Panc1 (cell line): ENCODE measurements at regions not wholly inside any gene's neighbourhood (a gene's known extent, or its start where the extent isn't known, plus 50 kb on each side); places are given as distances from the start of the nearest gene placed in this dataset.

ENCODE experiments used
- ATAC-seq: fragments of 200-7000 bp; cut with Tn5 transposase; 2 replicates; pipeline ENCODE4 v1.9.1; 2020; ENCODE audit warnings: mild to moderate bottlenecking, moderate library complexity
- BruUV-seq: library from RNA; stranded (reverse); fragments of 400-500 nt; replicated peaks from 2 replicates; lab custom pipeline; 2021; lab: Mats Ljungman, UMichigan
- CTCF ChIA-PET: fragments of 300-600 bp; sonication (Branson Sonifier 250); formaldehyde crosslinking; loops from one replicate; lab custom pipeline; 2022; ENCODE audit warnings: antibody characterized with exemption; lab: Charles Lee
- POLR2A ChIA-PET: fragments of 300-600 bp; sonication (Branson Sonifier 250); formaldehyde crosslinking; loops from one replicate; lab custom pipeline; 2022; ENCODE audit warnings: antibody characterized with exemption; lab: Charles Lee
- DNase-seq: peaks from one replicate; pipeline ENCODE4 v3.0.0-alpha.2; 2010; ENCODE audit warnings: low read depth, low spot score
- H3K27ac ChIP-seq: 2 replicates; pipeline ENCODE4 v1.5.1; 2011; ENCODE audit warnings: mild to moderate bottlenecking, low read length, inconsistent platforms
- H3K27me3 ChIP-seq: fragments of 200-500 bp; sonication (Bioruptor generic); 2 replicates; pipeline ENCODE4 v1.6.0; 2014; ENCODE audit warnings: low read length, inconsistent platforms; ENCODE audit not compliant: control insufficient read depth, insufficient read depth
- H3K36me3 ChIP-seq: fragments of 200-500 bp; sonication (Bioruptor generic); 2 replicates; pipeline ENCODE4 v1.5.1; 2014; ENCODE audit warnings: inconsistent platforms, mild to moderate bottlenecking, low read length, moderate library complexity; ENCODE audit not compliant: control insufficient read depth, insufficient read depth
- H3K4me1 ChIP-seq: 2 replicates; pipeline ENCODE4 v1.5.1; 2011; ENCODE audit warnings: inconsistent platforms, mild to moderate bottlenecking, low read length, moderate library complexity; ENCODE audit not compliant: control insufficient read depth, insufficient read depth
- H3K4me3 ChIP-seq, 2 experiments: 2 replicates each; pipeline ENCODE4 v1.5.1; 2011 to 2012; ENCODE audit warnings: low read depth in 2 of 2, low read length in 2 of 2, mild to moderate bottlenecking in 2 of 2, inconsistent platforms in 1 of 2, moderate library complexity in 1 of 2
- H3K9me3 ChIP-seq: fragments of 200-500 bp; sonication (Bioruptor generic); 2 replicates; pipeline ENCODE4 v1.5.1; 2014; ENCODE audit warnings: low read depth, mild to moderate bottlenecking, inconsistent platforms, low read length, moderate library complexity; ENCODE audit not compliant: control insufficient read depth, insufficient read depth
- POLR2AphosphoS5 ChIP-seq: IDR thresholded peaks from 2 replicates; pipeline ENCODE4 v1.6.1; 2012; ENCODE audit warnings: mild to moderate bottlenecking, low read depth, low read length, moderate library complexity
- SIN3A ChIP-seq: IDR thresholded peaks from 2 replicates; pipeline ENCODE4 v1.6.1; 2012; ENCODE audit warnings: low read depth, mild to moderate bottlenecking, low read length, moderate library complexity, borderline replicate concordance; ENCODE audit not compliant: insufficient read depth
- TCF7L2 ChIP-seq: IDR thresholded peaks from 2 replicates; pipeline ENCODE4 v1.6.1; 2011; ENCODE audit warnings: mild to moderate bottlenecking, low read depth, low read length, inconsistent platforms
- in situ Hi-C: cut with HindIII; loops from 2 replicates; pipeline ENCODE4 v1.10.0; 2016; ENCODE audit warnings: low sequenced_read_pairs, low pct_unique_long_range_greater_than_20kb
- intact Hi-C: fragments of 100-400 bp; cut with micrococcal nuclease; formaldehyde crosslinking; loops from one replicate; pipeline ENCODE4 v1.10.0; 2022; ENCODE audit not compliant: unreplicated experiment
- TF ChIP-seq, protein P1 (sequence below): fragments of 450-650 bp; IDR thresholded peaks from 2 replicates; pipeline ENCODE4 v1.5.1; 2017; ENCODE audit warnings: mild to moderate bottlenecking
- TF ChIP-seq, protein P2 (sequence below), 2 experiments: IDR thresholded peaks; 2 replicates each; pipeline ENCODE4 v1.6.1; 2011 to 2012; ENCODE audit warnings: low read depth in 2 of 2, control low read depth in 1 of 2, low read length in 1 of 2, mild to moderate bottlenecking in 1 of 2, moderate library complexity in 1 of 2; ENCODE audit not compliant: insufficient read depth in 1 of 2

DNA sequence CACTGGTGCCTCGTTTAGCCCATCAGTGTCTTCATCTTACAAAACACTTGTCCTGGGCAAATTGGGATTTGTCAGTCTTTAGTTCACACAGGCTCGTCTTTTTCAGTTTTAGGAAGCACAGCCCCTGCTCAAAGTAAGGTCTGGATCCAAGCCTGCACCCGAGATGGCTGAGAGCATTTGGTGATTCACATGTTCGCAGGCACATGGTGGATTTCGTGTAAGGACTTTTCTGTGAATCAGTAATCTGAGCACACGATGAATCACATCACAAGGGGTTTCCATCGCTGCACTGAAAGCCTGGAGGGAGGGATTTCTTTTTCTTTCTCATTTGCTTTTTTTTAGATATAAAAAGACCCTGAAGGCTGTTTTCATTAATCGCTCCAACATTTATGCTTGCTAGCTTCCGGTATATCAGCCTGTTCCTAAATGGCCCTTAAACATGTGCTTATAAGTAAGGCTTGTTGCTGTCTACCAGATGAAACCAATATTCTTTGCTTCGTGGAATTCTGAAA is 435.6 kb upstream of the ATP10A start:
- H3K4me3 ChIP-seq, result no peak overlapping the region
- TF ChIP-seq, protein P1, sequence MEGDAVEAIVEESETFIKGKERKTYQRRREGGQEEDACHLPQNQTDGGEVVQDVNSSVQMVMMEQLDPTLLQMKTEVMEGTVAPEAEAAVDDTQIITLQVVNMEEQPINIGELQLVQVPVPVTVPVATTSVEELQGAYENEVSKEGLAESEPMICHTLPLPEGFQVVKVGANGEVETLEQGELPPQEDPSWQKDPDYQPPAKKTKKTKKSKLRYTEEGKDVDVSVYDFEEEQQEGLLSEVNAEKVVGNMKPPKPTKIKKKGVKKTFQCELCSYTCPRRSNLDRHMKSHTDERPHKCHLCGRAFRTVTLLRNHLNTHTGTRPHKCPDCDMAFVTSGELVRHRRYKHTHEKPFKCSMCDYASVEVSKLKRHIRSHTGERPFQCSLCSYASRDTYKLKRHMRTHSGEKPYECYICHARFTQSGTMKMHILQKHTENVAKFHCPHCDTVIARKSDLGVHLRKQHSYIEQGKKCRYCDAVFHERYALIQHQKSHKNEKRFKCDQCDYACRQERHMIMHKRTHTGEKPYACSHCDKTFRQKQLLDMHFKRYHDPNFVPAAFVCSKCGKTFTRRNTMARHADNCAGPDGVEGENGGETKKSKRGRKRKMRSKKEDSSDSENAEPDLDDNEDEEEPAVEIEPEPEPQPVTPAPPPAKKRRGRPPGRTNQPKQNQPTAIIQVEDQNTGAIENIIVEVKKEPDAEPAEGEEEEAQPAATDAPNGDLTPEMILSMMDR, result no peak
- TF ChIP-seq, protein P2, sequence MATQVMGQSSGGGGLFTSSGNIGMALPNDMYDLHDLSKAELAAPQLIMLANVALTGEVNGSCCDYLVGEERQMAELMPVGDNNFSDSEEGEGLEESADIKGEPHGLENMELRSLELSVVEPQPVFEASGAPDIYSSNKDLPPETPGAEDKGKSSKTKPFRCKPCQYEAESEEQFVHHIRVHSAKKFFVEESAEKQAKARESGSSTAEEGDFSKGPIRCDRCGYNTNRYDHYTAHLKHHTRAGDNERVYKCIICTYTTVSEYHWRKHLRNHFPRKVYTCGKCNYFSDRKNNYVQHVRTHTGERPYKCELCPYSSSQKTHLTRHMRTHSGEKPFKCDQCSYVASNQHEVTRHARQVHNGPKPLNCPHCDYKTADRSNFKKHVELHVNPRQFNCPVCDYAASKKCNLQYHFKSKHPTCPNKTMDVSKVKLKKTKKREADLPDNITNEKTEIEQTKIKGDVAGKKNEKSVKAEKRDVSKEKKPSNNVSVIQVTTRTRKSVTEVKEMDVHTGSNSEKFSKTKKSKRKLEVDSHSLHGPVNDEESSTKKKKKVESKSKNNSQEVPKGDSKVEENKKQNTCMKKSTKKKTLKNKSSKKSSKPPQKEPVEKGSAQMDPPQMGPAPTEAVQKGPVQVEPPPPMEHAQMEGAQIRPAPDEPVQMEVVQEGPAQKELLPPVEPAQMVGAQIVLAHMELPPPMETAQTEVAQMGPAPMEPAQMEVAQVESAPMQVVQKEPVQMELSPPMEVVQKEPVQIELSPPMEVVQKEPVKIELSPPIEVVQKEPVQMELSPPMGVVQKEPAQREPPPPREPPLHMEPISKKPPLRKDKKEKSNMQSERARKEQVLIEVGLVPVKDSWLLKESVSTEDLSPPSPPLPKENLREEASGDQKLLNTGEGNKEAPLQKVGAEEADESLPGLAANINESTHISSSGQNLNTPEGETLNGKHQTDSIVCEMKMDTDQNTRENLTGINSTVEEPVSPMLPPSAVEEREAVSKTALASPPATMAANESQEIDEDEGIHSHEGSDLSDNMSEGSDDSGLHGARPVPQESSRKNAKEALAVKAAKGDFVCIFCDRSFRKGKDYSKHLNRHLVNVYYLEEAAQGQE (IDR thresholded peaks at IDR 0.05; ENCODE audit: insufficient read depth in 1 of 2, low read depth in 2 of 2, low read length in 1 of 2), result no peak
- TF ChIP-seq TCF7L2, result no peak
- no peak for TF ChIP-seq SIN3A
- H3K4me1 ChIP-seq, result no peaks in the 10 kb centered on the region
- ChIA-PET CTCF (no interaction called here), POLR2A (no interaction called here)
- in situ Hi-C loops (no loop called here), intact Hi-C loops (loop anchor here (10.0 kb wide), 1 partner anchor 64 kb away; no protein-coding TSS in a partner anchor)
- no peaks in the 10 kb centered on the region for H3K36me3 ChIP-seq
- no peak for DNase-seq
- H3K27me3 ChIP-seq, result no peaks in the 10 kb centered on the region
- ATAC-seq, result no peak
- BruUV-seq, result no TSS peak
- H3K27ac ChIP-seq, result no peak overlapping the region
- H3K9me3 ChIP-seq, result peaks cover 3% of the 10 kb centered on the region; the same call in 1 of the 2 replicates

DNA sequence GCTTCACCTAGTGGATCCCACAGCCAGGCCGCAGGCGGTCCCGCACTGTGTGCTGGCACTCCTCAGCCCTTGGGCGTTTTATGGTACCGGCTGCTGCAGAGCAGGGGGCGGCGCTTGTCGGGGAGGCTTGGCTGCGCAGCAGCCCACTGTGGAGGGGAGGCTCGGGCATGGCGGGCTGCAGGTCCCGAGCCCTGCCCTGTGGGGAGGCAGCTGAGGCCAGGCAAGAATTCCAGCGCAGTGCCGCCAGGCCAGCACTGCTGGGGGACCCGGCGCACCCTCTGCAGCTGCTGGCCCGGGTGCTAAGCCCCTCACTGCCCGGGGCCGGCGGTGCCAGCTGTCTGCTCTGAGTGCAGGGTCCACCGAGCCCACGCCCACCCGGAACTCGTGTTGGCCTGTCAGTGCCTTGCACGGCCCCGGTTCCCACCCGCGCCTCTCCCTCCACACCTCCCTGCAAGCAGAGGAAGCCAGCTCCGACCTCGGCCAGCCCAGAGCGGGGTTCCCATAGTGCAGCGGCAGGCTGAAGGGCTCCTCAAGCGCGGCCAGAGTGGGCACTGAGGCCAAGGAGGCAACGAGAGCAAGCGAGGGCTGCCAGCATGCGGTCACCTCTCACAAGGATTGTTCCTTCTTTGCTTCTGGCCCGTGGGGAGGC is 435.0 kb upstream of the ATP10A start:
- Histone ChIP-seq H3K4me3 (no peak overlapping the region), H3K36me3 (no peaks in the 10 kb centered on the region), H3K4me1 (no peaks in the 10 kb centered on the region), H3K9me3 (peaks cover 3% of the 10 kb centered on the region; the same call in 1 of the 2 replicates), H3K27ac (no peak overlapping the region), H3K27me3 (no peaks in the 10 kb centered on the region)
- ChIA-PET POLR2A (no interaction called here), CTCF (no interaction called here)
- intact Hi-C loops (loop anchor here (10.0 kb wide), 1 partner anchor 63 kb away; no protein-coding TSS in a partner anchor), in situ Hi-C loops (no loop called here)
- TF ChIP-seq SIN3A (no peak), POLR2AphosphoS5 (no peak), TCF7L2 (no peak)
- TF ChIP-seq, protein P2 (IDR thresholded peaks at IDR 0.05; ENCODE audit: insufficient read depth in 1 of 2, low read depth in 2 of 2, low read length in 1 of 2), result no peak
- TF ChIP-seq, protein P1, result no peak
- ATAC-seq (no peak), DNase-seq (no peak)
- BruUV-seq, result no TSS peak
